Lower leg skin (tissue), 3 donors: ENCODE measurements at regions not wholly inside any gene's neighbourhood (a gene's known extent, or its start where the extent isn't known, plus 50 kb on each side); places are given as distances from the start of the nearest gene placed in this dataset.

ENCODE experiments used
- POLR2A ChIP-seq, 2 donors: fragments of 450-650 bp; IDR thresholded peaks; one replicate each; pipeline ENCODE4 v1.6.1; 2016 to 2017; ENCODE audit warnings: antibody characterized with exemption in 2 of 2, mild to moderate bottlenecking in 1 of 2, moderate library complexity in 1 of 2
- TF ChIP-seq, protein P1 (sequence below), 3 donors: fragments of 450-650 bp; IDR thresholded peaks; one replicate each; pipeline ENCODE4 v1.5.1; 2016; ENCODE audit warnings: antibody characterized with exemption in 3 of 3, mild to moderate bottlenecking in 3 of 3, moderate library complexity in 2 of 3

DNA sequence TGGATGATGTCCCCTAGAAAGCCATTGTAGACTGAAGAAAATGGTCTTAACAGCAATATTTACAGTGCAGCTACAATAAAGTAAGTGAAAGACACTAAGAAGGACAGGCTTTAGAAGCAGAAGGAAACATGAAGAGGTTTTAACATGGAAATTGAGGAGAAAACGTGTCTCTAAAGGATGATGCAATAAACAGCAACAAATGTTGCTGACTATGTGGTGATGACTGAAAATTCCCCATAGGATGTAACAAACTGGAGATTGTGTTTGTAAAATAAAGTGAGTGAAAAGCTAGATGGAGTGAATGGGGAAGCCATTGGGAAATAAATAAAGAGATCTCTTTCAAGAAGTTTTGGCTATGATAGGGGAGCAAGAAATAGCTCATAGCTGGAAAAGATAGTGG is 186.7 kb upstream of the IPO5 start:
- TF ChIP-seq, protein P1, sequence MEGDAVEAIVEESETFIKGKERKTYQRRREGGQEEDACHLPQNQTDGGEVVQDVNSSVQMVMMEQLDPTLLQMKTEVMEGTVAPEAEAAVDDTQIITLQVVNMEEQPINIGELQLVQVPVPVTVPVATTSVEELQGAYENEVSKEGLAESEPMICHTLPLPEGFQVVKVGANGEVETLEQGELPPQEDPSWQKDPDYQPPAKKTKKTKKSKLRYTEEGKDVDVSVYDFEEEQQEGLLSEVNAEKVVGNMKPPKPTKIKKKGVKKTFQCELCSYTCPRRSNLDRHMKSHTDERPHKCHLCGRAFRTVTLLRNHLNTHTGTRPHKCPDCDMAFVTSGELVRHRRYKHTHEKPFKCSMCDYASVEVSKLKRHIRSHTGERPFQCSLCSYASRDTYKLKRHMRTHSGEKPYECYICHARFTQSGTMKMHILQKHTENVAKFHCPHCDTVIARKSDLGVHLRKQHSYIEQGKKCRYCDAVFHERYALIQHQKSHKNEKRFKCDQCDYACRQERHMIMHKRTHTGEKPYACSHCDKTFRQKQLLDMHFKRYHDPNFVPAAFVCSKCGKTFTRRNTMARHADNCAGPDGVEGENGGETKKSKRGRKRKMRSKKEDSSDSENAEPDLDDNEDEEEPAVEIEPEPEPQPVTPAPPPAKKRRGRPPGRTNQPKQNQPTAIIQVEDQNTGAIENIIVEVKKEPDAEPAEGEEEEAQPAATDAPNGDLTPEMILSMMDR (IDR thresholded peaks at IDR 0.05), result no peak
- no peak for TF ChIP-seq POLR2A (IDR thresholded peaks at IDR 0.05)
